AG04449 (cell line): ENCODE measurements at regions not wholly inside any gene's neighbourhood (a gene's known extent, or its start where the extent isn't known, plus 50 kb on each side); places are given as distances from the start of the nearest gene placed in this dataset.
"Not testable (repeated sequence)": the region's sequence is repeated elsewhere in the genome, so short reads cannot be mapped to it uniquely, and the experiment has no call there.

Experiments used
- CTCF ChIA-PET: fragments of 350-600 bp; formaldehyde crosslinking; extraction: SDS; loops from one replicate; lab custom pipeline; 2021; ENCODE audit warnings: antibody characterized with exemption; lab: Yijun Ruan, JAX
- POLR2A ChIA-PET: fragments of 400-600, 350-600 bp; formaldehyde crosslinking; extraction: SDS; loops from one replicate; lab custom pipeline; 2020; ENCODE audit warnings: antibody characterized with exemption, inconsistent platforms; lab: Yijun Ruan, JAX
- DNase-seq: peaks from one replicate; pipeline ENCODE4 v3.0.0-alpha.2; 2010; ENCODE audit warnings: low read depth, low spot score
- H3K4me3 ChIP-seq: 2 replicates; pipeline ENCODE4 v1.5.1; 2011; ENCODE audit warnings: low read depth, mild to moderate bottlenecking, control low read depth, low read length
- CTCF ChIP-seq: IDR thresholded peaks from one replicate; pipeline ENCODE4 v1.5.1; 2011; ENCODE audit warnings: mild to moderate bottlenecking, moderate library complexity, low read length, control low read depth, inconsistent platforms; ENCODE audit not compliant: insufficient read depth; ENCODE audit errors: missing control alignments

- no peak for TF ChIP-seq CTCF
- no peak for DNase-seq
- POLR2A ChIA-PET = no interaction called here
- no peak overlapping the region for H3K4me3 ChIP-seq
- CTCF ChIA-PET = no interaction called here
Observed at GRCh38 chr9:42396318-42396717, 212.9 kb downstream of the SPATA31A6 start.

DNA sequence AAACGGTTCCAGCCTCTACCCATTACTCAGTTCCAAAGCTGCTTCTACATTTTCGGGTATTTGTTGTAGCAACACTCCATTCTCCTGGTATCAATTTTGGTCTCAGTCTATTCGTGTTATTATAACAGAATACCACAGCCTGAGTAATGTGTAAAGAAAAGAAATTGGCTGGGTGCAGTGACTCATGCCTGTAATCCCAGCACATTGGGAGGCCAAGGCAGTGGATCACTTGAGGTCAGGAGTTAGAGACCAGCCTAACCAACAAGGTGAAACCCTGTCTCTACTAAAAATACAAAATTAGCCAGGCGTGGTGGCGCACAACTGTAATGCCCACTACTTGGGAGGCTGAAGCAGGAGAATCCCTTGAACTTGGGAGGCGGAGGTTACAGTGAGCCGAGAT is 213.9 kb downstream of the SPATA31A6 start:
- POLR2A ChIA-PET, H3K4me3 ChIP-seq, CTCF ChIA-PET: not testable (repeated sequence)
- peak; percentile 5 for DNase-seq

DNA sequence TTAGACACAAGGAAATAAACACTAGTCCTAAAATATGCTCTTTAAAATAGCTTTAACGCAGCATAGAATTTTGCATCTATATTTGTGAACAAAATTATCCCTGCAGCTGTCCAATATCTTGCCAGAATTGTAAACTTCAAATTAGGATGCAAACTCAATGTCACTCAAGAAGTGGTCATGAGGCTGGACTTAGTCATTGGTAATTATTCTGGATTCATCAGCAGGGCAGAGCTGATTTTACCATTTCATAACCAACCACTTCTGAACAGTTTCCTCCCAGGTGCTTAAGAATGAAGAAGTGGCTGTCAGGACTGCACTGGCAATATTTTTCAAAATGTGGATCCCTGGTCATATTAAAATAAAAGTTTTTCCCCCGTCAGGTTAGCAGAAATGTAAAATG is 219.5 kb downstream of the SPATA31A6 start:
- POLR2A ChIA-PET, CTCF ChIA-PET, DNase-seq, H3K4me3 ChIP-seq: not testable (repeated sequence)

- CTCF ChIA-PET, DNase-seq, H3K4me3 ChIP-seq, POLR2A ChIA-PET: not testable (repeated sequence)
Observed at GRCh38 chr9:42409581-42409980, 226.1 kb downstream of the SPATA31A6 start.

DNA sequence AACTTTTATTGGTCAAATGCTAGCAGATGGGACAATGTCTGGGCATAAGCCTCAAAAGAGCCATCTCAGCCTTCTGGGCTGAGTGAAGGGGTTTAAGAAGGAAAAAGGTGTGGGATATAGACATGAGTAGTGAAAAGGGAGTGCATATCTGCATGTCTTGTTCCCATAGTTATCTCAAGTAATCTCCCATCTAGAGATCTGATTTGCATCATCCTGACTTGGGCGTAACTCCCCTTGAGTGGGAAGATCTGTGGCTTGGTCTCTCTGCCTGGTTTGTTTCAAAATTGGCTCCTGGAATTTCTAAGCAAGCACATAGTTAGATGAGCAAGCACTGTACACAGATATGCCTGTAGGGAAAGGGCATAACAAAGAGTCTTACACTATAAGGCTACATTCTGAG is 228.9 kb downstream of the SPATA31A6 start:
- CTCF ChIA-PET = not testable (repeated sequence)

GRCh38 chr9:42414865-42415264 is 231.4 kb downstream of the SPATA31A6 start:
- POLR2A ChIA-PET, DNase-seq, CTCF ChIA-PET, H3K4me3 ChIP-seq: not testable (repeated sequence)

More for the DNA sequence above, 228.9 kb downstream of the SPATA31A6 start:
- POLR2A ChIA-PET, H3K4me3 ChIP-seq, DNase-seq: not testable (repeated sequence)

- CTCF ChIA-PET, H3K4me3 ChIP-seq, DNase-seq, POLR2A ChIA-PET: not testable (repeated sequence)
Observed at GRCh38 chr9:42419652-42420051, 236.2 kb downstream of the SPATA31A6 start.

DNA sequence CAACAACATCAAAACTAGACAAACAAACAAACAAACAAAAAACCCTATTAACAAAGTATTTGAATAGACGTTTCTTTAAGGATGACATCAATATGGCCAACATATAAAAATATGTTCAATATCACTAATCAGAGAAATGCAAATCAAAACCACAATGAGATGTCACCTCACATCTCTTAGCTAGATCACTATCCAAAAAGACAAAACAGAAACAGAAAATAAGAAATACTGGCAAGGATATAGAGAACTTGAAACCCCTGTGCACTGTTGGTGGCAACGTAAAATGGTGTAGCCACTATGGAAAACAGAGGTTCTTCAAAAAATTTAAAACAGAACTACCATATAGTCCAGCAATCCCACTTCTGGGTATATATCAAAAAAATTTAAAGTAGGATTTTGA is 236.9 kb downstream of the SPATA31A6 start:
- POLR2A ChIA-PET, DNase-seq, H3K4me3 ChIP-seq, CTCF ChIA-PET: not testable (repeated sequence)

- POLR2A ChIA-PET, DNase-seq, CTCF ChIA-PET, H3K4me3 ChIP-seq: not testable (repeated sequence)
Observed at GRCh38 chr9:42421630-42422029, 238.2 kb downstream of the SPATA31A6 start.

GRCh38 chr9:42430674-42431615 is 247.5 kb downstream of the SPATA31A6 start:
- CTCF ChIA-PET, H3K4me3 ChIP-seq, POLR2A ChIA-PET: not testable (repeated sequence)
- peak; percentile 33 for DNase-seq

- H3K4me3 ChIP-seq, POLR2A ChIA-PET, DNase-seq, CTCF ChIA-PET: not testable (repeated sequence)
Observed at GRCh38 chr9:42431616-42432010, 248.2 kb downstream of the SPATA31A6 start.

GRCh38 chr9:42434844-42435714 is 251.6 kb downstream of the SPATA31A6 start:
- H3K4me3 ChIP-seq, POLR2A ChIA-PET, DNase-seq, CTCF ChIA-PET: not testable (repeated sequence)

DNA sequence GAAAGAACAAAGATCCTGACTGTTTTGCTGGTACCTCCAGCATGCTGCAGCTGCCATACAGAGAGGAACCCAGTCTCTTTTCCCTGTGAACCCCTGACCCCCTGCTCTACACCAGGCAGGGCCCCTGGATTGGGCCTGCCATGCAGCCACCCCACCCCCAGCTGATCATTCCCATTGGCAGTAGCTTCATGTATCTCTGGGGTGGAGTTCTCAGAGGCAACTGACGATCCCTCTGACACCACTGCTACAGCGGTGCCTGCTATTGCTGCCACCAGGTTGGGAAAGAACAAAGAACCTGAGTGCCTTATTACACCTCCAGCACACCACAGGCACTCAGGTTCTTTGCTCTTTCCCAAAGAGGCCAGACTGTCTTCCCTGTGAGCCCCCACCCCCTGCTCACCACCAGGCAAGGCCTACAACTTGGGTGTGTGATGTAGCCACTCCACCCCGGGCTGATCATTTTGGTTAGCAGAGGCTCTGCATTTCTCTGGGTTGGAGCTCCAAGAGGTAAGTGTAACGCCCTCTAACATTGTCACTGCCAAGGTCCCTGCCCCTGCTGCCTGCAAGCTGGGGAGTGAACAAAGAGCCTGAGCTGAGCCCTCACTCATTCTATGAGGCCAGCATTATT is 252.4 kb downstream of the SPATA31A6 start:
- H3K4me3 ChIP-seq, DNase-seq, CTCF ChIA-PET, POLR2A ChIA-PET: not testable (repeated sequence)

- H3K4me3 ChIP-seq, DNase-seq, CTCF ChIA-PET, POLR2A ChIA-PET: not testable (repeated sequence)
Observed at GRCh38 chr9:42437057-42437759, 253.7 kb downstream of the SPATA31A6 start.
